Tibial artery (tissue), 4 donors: ENCODE measurements at regions not wholly inside any gene's neighbourhood (a gene's known extent, or its start where the extent isn't known, plus 50 kb on each side); places are given as distances from the start of the nearest gene placed in this dataset.

Experiments used
- DNase-seq, 2 donors: peaks; one replicate each; pipeline ENCODE4 v3.0.0-alpha.2; 2019
- H3K27ac ChIP-seq, 2 donors: fragments of 200-600 bp; sonication (generic) in 1 of 2; 1 replicate in 1 of 2; 2 replicates in 1 of 2; pipeline ENCODE4 v1.5.1; 2018 to 2019; ENCODE audit warnings: mild to moderate bottlenecking in 1 of 2
- H3K27me3 ChIP-seq, 2 donors: fragments of 200-600 bp; sonication (generic) in 1 of 2; one replicate each; pipeline versions ENCODE4 v1.5.1 to v1.6.0; 2016 to 2019
- H3K36me3 ChIP-seq, 3 donors: fragments of 200-600 bp; sonication (generic) in 2 of 3; one replicate each; pipeline ENCODE4 v1.5.1; 2016 to 2019; ENCODE audit warnings: mild to moderate bottlenecking in 2 of 3
- H3K4me1 ChIP-seq, 4 donors: fragments of 200-600 bp; sonication (generic) in 2 of 4; 1 replicate in 3 of 4; 2 replicates in 1 of 4; pipeline ENCODE4 v1.5.1; 2016 to 2019
- H3K4me3 ChIP-seq, 2 donors: fragments of 200-600 bp; sonication (generic) in 1 of 2; 1 replicate in 1 of 2; 2 replicates in 1 of 2; pipeline ENCODE4 v1.5.1; 2018 to 2019; ENCODE audit warnings: mild to moderate bottlenecking in 2 of 2
- H3K9me3 ChIP-seq, 3 donors: fragments of 200-600 bp; sonication (generic) in 1 of 3; one replicate each; pipeline ENCODE4 v1.5.1; 2016 to 2019
- CTCF ChIP-seq, 2 experiments: fragments of 200-600 bp in 1 of 2; fragments of 450-650 bp in 1 of 2; IDR thresholded peaks; one replicate each; pipeline ENCODE4 v1.5.1; 2017 to 2019; ENCODE audit warnings: antibody characterized with exemption in 2 of 2, mild to moderate bottlenecking in 1 of 2, moderate library complexity in 1 of 2
- intact Hi-C: fragments of 100-400 bp; cut with DNase I; formaldehyde crosslinking; loops from one replicate; pipeline ENCODE4 v1.15.0; 2023; ENCODE audit warnings: low total_unique reads

DNA sequence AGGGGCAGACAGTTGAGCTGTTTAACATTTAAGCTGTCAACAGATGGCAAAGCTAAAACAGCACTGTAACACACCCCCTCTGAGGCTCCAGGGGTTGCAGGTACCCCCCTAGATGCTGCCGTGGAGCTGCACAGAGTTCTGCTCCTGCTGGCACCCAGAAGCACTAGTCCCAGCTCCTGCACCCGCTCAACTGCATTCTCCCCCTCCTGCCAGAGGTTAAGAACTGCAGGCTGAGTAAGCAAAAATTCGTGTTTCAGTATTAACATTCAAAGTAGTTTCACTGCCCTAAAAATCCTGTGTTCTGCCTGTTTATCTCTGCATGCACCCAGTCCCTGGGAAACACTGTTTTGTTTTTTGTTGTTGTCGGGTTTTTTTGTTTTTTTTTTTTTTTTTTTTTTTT, 790.8 kb upstream of the KCND2 start:
- no peaks in the 10 kb centered on the region for H3K36me3 ChIP-seq
- H3K4me1 ChIP-seq: no peaks in the 10 kb centered on the region
- no peak for TF ChIP-seq CTCF (IDR thresholded peaks at IDR 0.05)
- intact Hi-C loops: no loop called here
- no peak overlapping the region for H3K4me3 ChIP-seq
- H3K9me3 ChIP-seq: no peaks in the 10 kb centered on the region
- no peak for DNase-seq
- no peak overlapping the region for H3K27ac ChIP-seq
- no peaks in the 10 kb centered on the region for H3K27me3 ChIP-seq

DNA sequence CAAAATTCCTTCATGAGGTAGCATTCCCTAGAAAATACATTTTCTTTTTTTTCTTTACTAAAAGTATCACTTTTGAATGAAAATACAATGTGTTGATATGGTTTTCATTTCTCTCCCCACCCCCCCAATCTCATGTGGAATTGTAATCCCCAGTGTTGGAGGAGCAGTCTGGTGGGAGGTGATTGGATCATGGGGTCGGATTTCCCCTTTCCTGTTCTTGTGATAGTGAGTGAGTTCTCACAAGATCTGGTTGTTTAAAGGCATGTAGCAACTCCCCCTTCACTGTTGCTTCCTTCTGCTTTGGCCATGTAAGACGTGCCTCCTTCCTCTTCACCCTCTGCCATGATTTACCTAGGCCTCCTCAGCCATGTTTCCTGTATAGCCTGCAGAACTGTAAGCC, 790.3 kb upstream of the KCND2 start:
- Histone ChIP-seq H3K4me3 (no peak overlapping the region), H3K27me3 (no peaks in the 10 kb centered on the region), H3K4me1 (no peaks in the 10 kb centered on the region), H3K36me3 (no peaks in the 10 kb centered on the region), H3K27ac (no peak overlapping the region), H3K9me3 (no peaks in the 10 kb centered on the region)
- intact Hi-C loops: no loop called here
- DNase-seq: no peak
- TF ChIP-seq CTCF (IDR thresholded peaks at IDR 0.05): no peak

- no peaks in the 10 kb centered on the region for H3K9me3 ChIP-seq
- no peak overlapping the region for H3K27ac ChIP-seq
- H3K4me1 ChIP-seq: no peaks in the 10 kb centered on the region
- DNase-seq: no peak
- intact Hi-C loops: no loop called here
- no peak for TF ChIP-seq CTCF (IDR thresholded peaks at IDR 0.05)
- no peaks in the 10 kb centered on the region for H3K36me3 ChIP-seq
- H3K27me3 ChIP-seq: no peaks in the 10 kb centered on the region
- no peak overlapping the region for H3K4me3 ChIP-seq
Observed at GRCh38 chr7:119483364-119483763, 789.6 kb upstream of the KCND2 start.

- Histone ChIP-seq H3K27me3 (no peaks in the 10 kb centered on the region), H3K27ac (no peak overlapping the region), H3K4me1 (no peaks in the 10 kb centered on the region), H3K36me3 (no peaks in the 10 kb centered on the region), H3K4me3 (no peak overlapping the region), H3K9me3 (peaks cover 0 to 3% (median 0%) of the 10 kb centered on the region in 3 donors)
- intact Hi-C loops: no loop called here
- no peak for DNase-seq
- TF ChIP-seq CTCF (IDR thresholded peaks at IDR 0.05): no peak
Observed at GRCh38 chr7:119514326-119514725, 758.6 kb upstream of the KCND2 start.

- Histone ChIP-seq H3K4me1 (no peaks in the 10 kb centered on the region), H3K36me3 (no peaks in the 10 kb centered on the region), H3K4me3 (no peak overlapping the region), H3K27me3 (no peaks in the 10 kb centered on the region), H3K27ac (no peak overlapping the region), H3K9me3 (peaks cover 0 to 3% (median 0%) of the 10 kb centered on the region in 3 donors)
- intact Hi-C loops: no loop called here
- TF ChIP-seq CTCF (IDR thresholded peaks at IDR 0.05): no peak
- no peak for DNase-seq
Observed at GRCh38 chr7:119515214-119515613, 757.8 kb upstream of the KCND2 start.

- Histone ChIP-seq H3K36me3 (no peaks in the 10 kb centered on the region), H3K27me3 (no peaks in the 10 kb centered on the region), H3K4me3 (no peak overlapping the region), H3K27ac (no peak overlapping the region), H3K4me1 (no peaks in the 10 kb centered on the region), H3K9me3 (peaks cover 0 to 3% (median 0%) of the 10 kb centered on the region in 3 donors)
- intact Hi-C loops: no loop called here
- no peak for DNase-seq
- no peak for TF ChIP-seq CTCF (IDR thresholded peaks at IDR 0.05)
Observed at GRCh38 chr7:119515962-119516361, 757.0 kb upstream of the KCND2 start.
